Endothelial cell of umbilical vein (primary cell): ENCODE measurements at regions not wholly inside any gene's neighbourhood (a gene's known extent, or its start where the extent isn't known, plus 50 kb on each side); places are given as distances from the start of the nearest gene placed in this dataset.

ENCODE experiments used
- BruUV-seq: library from RNA; stranded (reverse); fragments of 400-500 nt; replicated peaks from 2 replicates; lab custom pipeline; 2021; lab: Mats Ljungman, UMichigan
- CTCF ChIA-PET: fragments of 300-600, 350-600 bp; sonication (Branson Sonifier 250); formaldehyde crosslinking; loops from one replicate; lab custom pipeline; 2021; ENCODE audit warnings: antibody characterized with exemption, inconsistent platforms; lab: Charles Lee
- POLR2A ChIA-PET: fragments of 300-600, 350-600 bp; sonication (Branson Sonifier 250); formaldehyde crosslinking; loops from one replicate; lab custom pipeline; 2021; ENCODE audit warnings: antibody characterized with exemption, inconsistent platforms; lab: Charles Lee
- DNase-seq: peaks from one replicate; pipeline ENCODE4 v3.0.0-alpha.2; 2011; ENCODE audit warnings: low read depth, low spot score
- FAIRE-seq: peaks from 2 replicates; lab custom pipeline; 2011; peaks lifted over from hg19 to GRCh38; lab: Jason Lieb, UNC
- H2AFZ ChIP-seq: 2 replicates; pipeline ENCODE4 v1.6.0; 2012; ENCODE audit warnings: low read depth, low read length, control low read depth, inconsistent platforms
- H3K27ac ChIP-seq: 2 replicates; pipeline ENCODE4 v1.5.1; 2011; ENCODE audit warnings: low read depth, mild to moderate bottlenecking, control low read depth, low read length, moderate library complexity; ENCODE audit not compliant: insufficient read depth
- H3K27me3 ChIP-seq, 2 experiments: 2 replicates each; pipeline versions ENCODE4 v1.6.0 to v1.6.1; 2011; ENCODE audit warnings: low read length in 2 of 2, mixed read lengths in 1 of 2; ENCODE audit not compliant: control insufficient read depth in 2 of 2, insufficient read depth in 2 of 2
- H3K36me3 ChIP-seq, 2 experiments: 2 replicates in 1 of 2; 3 replicates in 1 of 2; pipeline ENCODE4 v1.5.1; 2011; ENCODE audit warnings: low read length in 2 of 2, mild to moderate bottlenecking in 1 of 2, moderate library complexity in 1 of 2; ENCODE audit not compliant: control insufficient read depth in 2 of 2, insufficient read depth in 2 of 2; ENCODE audit errors: extremely low read depth in 1 of 2
- H3K4me1 ChIP-seq: 3 replicates; pipeline ENCODE4 v1.5.1; 2011; ENCODE audit warnings: mild to moderate bottlenecking, low read length; ENCODE audit not compliant: control insufficient read depth, insufficient read depth; ENCODE audit errors: extremely low read depth
- H3K4me2 ChIP-seq: 2 replicates; pipeline ENCODE4 v1.6.1; 2011; ENCODE audit warnings: low read length, control low read depth, mixed read lengths; ENCODE audit not compliant: insufficient read depth
- H3K4me3 ChIP-seq, 3 experiments: fragments of 200-600 bp in 1 of 3; sonication (generic), shearing (Covaris generic) in 1 of 3; replicated peaks in 1 of 3; 2 replicates each; pipeline ENCODE4 v1.5.1; 2011 to 2016; ENCODE audit warnings: control low read depth in 3 of 3, low read length in 3 of 3, mild to moderate bottlenecking in 2 of 3, inconsistent platforms in 1 of 3, low read depth in 1 of 3, moderate library complexity in 1 of 3; ENCODE audit not compliant: insufficient read depth in 1 of 3
- H3K79me2 ChIP-seq: 2 replicates; pipeline ENCODE4 v1.6.0; 2012; ENCODE audit warnings: low read length, inconsistent platforms; ENCODE audit not compliant: control insufficient read depth, insufficient read depth
- H3K9ac ChIP-seq: replicated peaks from 2 replicates; pipeline ENCODE3; 2011; ENCODE audit warnings: low read length, control low read depth; ENCODE audit not compliant: insufficient read depth; ENCODE audit errors: extremely low read depth
- H3K9me1 ChIP-seq: replicated peaks from 3 replicates; pipeline ENCODE4 v1.6.0; 2011; ENCODE audit warnings: mild to moderate bottlenecking, low read length; ENCODE audit not compliant: control insufficient read depth, insufficient read depth; ENCODE audit errors: extremely low read depth
- H3K9me3 ChIP-seq: replicated peaks from 2 replicates; pipeline ENCODE4 v1.5.1; 2012; ENCODE audit warnings: low read length, inconsistent platforms; ENCODE audit not compliant: control insufficient read depth, insufficient read depth
- H4K20me1 ChIP-seq: replicated peaks from 2 replicates; pipeline ENCODE3; 2011; ENCODE audit warnings: mild to moderate bottlenecking, low read length; ENCODE audit not compliant: control insufficient read depth, insufficient read depth; ENCODE audit errors: extremely low read depth
- FOS ChIP-seq: IDR thresholded peaks from 2 replicates; pipeline ENCODE4 v1.6.1; 2011; ENCODE audit warnings: mild to moderate bottlenecking, low read length, moderate library complexity, borderline replicate concordance; ENCODE audit not compliant: insufficient read depth
- POLR2A ChIP-seq: IDR thresholded peaks from 2 replicates; pipeline ENCODE4 v1.6.1; 2012; ENCODE audit warnings: low read depth, mild to moderate bottlenecking, control low read depth, low read length
- POLR2AphosphoS5 ChIP-seq: IDR thresholded peaks from 2 replicates; pipeline ENCODE4 v1.6.1; 2012; ENCODE audit warnings: low read depth, mild to moderate bottlenecking, control low read depth, low read length, moderate library complexity; ENCODE audit not compliant: insufficient read depth
- dilution Hi-C: fragments of 300-500 bp; cut with MboI; formaldehyde crosslinking; loops from one replicate; pipeline ENCODE4 v1.15.0; 2019; ENCODE audit warnings: low sequenced_read_pairs; ENCODE audit not compliant: extremely low pct_ligation_motif_present
- intact Hi-C: fragments of 100-400 bp; cut with micrococcal nuclease; formaldehyde crosslinking; loops from one replicate; pipeline ENCODE4 v1.10.0; 2022
- TF ChIP-seq, protein P1 (sequence below): IDR thresholded peaks from 2 replicates; pipeline ENCODE4 v1.6.1; 2011; ENCODE audit not compliant: insufficient read depth, insufficient read length

DNA sequence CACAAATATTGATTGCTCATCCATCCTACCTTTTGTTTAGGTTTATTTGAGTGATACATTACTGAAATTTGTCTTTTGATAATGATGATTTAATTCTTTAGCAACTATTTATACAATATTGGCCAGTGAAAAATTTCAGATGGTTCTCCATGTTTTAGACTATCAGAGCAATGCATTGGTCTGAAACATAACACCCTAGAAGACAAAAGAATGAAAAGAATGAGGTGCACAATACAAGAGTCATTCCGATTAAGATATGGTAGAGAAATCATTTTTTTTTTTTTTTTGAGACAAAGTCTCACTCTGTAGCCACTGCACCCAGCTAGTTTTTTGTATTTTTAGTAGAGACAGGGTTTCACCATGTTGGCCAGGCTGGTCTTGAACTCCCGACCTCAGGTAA is 197.4 kb upstream of the FAM98A start:
- Histone ChIP-seq H3K4me1 (no peaks in the 10 kb centered on the region), H3K27me3 (no peaks in the 10 kb centered on the region), H2AFZ (no peak overlapping the region), H3K9me3 (no peaks in the 10 kb centered on the region), H3K9me1 (no peaks in the 10 kb centered on the region), H3K36me3 (no peaks in the 10 kb centered on the region), H4K20me1 (no peaks in the 10 kb centered on the region), H3K4me2 (no peak overlapping the region), H3K27ac (no peak overlapping the region), H3K79me2 (no peaks in the 10 kb centered on the region), H3K9ac (no peak overlapping the region), H3K4me3 (no peak overlapping the region)
- intact Hi-C loops (no loop called here), dilution Hi-C loops (no loop called here)
- CTCF ChIA-PET: no interaction called here
- TF ChIP-seq FOS: no peak
- TF ChIP-seq POLR2AphosphoS5: no peak
- TF ChIP-seq, protein P1, sequence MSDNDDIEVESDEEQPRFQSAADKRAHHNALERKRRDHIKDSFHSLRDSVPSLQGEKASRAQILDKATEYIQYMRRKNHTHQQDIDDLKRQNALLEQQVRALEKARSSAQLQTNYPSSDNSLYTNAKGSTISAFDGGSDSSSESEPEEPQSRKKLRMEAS: no peak
- POLR2A ChIA-PET: no interaction called here
- FAIRE-seq (no peak), DNase-seq (no peak)
- no TSS peak for BruUV-seq

DNA sequence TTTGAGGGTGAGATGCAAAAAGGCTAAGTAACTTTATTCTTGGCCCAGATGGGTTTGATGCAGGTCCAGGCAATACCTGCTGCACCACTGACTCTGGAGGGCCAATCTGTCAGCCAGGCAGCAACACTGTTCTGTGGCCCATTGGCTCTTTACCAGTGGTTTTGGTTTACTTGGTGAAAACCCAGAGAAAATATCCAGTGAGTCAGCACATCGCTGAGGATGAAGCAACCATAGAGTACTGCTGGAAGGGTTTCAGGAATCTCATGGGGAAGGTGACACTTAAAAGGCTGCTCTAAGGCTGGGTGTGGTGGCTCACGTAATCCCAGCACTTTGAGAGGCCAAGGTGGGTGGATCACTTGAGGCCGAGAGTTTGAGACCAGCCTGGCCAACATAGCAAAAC is 192.5 kb upstream of the FAM98A start:
- H3K27ac ChIP-seq: no peak overlapping the region
- dilution Hi-C loops (no loop called here), intact Hi-C loops (no loop called here)
- H3K36me3 ChIP-seq: no peaks in the 10 kb centered on the region
- no peak overlapping the region for H3K4me2 ChIP-seq
- BruUV-seq: no TSS peak
- FAIRE-seq (no peak), DNase-seq (no peak)
- CTCF ChIA-PET: no interaction called here
- no peak overlapping the region for H2AFZ ChIP-seq
- H3K9ac ChIP-seq: no peak overlapping the region
- no peaks in the 10 kb centered on the region for H3K4me1 ChIP-seq
- POLR2A ChIA-PET: no interaction called here
- no peaks in the 10 kb centered on the region for H3K27me3 ChIP-seq
- H3K4me3 ChIP-seq: no peak overlapping the region
- no peaks in the 10 kb centered on the region for H3K9me1 ChIP-seq
- H4K20me1 ChIP-seq: no peaks in the 10 kb centered on the region
- no peaks in the 10 kb centered on the region for H3K79me2 ChIP-seq
- no peak for TF ChIP-seq POLR2A
- no peaks in the 10 kb centered on the region for H3K9me3 ChIP-seq
